Ishikawa (cell line): ENCODE measurements at regions not wholly inside any gene's neighbourhood (a gene's known extent, or its start where the extent isn't known, plus 50 kb on each side); places are given as distances from the start of the nearest gene placed in this dataset.

Experiments used
- CEBPB ChIP-seq: IDR thresholded peaks from 2 replicates; pipeline ENCODE4 v1.6.1; 2012
- EGR1 ChIP-seq: IDR thresholded peaks from 2 replicates; pipeline ENCODE4 v1.6.1; 2012
- EP300 ChIP-seq: IDR thresholded peaks from 2 replicates; pipeline ENCODE4 v1.6.1; 2012; ENCODE audit warnings: borderline replicate concordance
- FOXM1 ChIP-seq: IDR thresholded peaks from 2 replicates; pipeline ENCODE4 v1.6.1; 2012; ENCODE audit warnings: low read depth, borderline replicate concordance
- MAX ChIP-seq: IDR thresholded peaks from 2 replicates; pipeline ENCODE4 v1.6.1; 2012
- NFIC ChIP-seq: IDR thresholded peaks from 2 replicates; pipeline ENCODE4 v1.6.1; 2012
- RAD21 ChIP-seq: IDR thresholded peaks from 2 replicates; pipeline ENCODE4 v1.6.1; 2012; ENCODE audit warnings: low read depth
- REST ChIP-seq: IDR thresholded peaks from 2 replicates; pipeline ENCODE4 v1.6.1; 2012; ENCODE audit warnings: low read depth, mild to moderate bottlenecking
- TAF1 ChIP-seq: IDR thresholded peaks from 2 replicates; pipeline ENCODE4 v1.6.1; 2012; ENCODE audit warnings: low read depth, mild to moderate bottlenecking
- TCF12 ChIP-seq: IDR thresholded peaks from 2 replicates; pipeline ENCODE4 v1.6.1; 2012; ENCODE audit warnings: low read depth
- TEAD4 ChIP-seq: IDR thresholded peaks from 2 replicates; pipeline ENCODE4 v1.6.1; 2012
- YY1 ChIP-seq: IDR thresholded peaks from 2 replicates; pipeline ENCODE4 v1.6.1; 2012; ENCODE audit warnings: low read depth

GRCh38 chr15:31214158-31214863 is 112.3 kb upstream of the KLF13 start:
- no peak for TF ChIP-seq REST
- TF ChIP-seq NFIC = no peak
- no peak for TF ChIP-seq CEBPB
- no peak for TF ChIP-seq YY1
- no peak for TF ChIP-seq EGR1
- no peak for TF ChIP-seq MAX
- no peak for TF ChIP-seq FOXM1
- no peak for TF ChIP-seq EP300
- no peak for TF ChIP-seq RAD21
- no peak for TF ChIP-seq TCF12
- TF ChIP-seq TEAD4 = no peak
- no peak for TF ChIP-seq TAF1
